Smooth muscle cell (in vitro differentiated cells): ENCODE measurements at regions not wholly inside any gene's neighbourhood (a gene's known extent, or its start where the extent isn't known, plus 50 kb on each side); places are given as distances from the start of the nearest gene placed in this dataset. TPM values are rescaled to one million over a fixed set of nuclear protein-coding genes. Genes with fewer than 3 reads are reported as not detected.
"Not testable (repeated sequence)": the region's sequence is repeated elsewhere in the genome, so short reads cannot be mapped to it uniquely, and the experiment has no call there.

Source experiments
- DNase-seq: peaks from one replicate; lab custom pipeline; 2025; ENCODE audit not compliant: unreplicated experiment; lab: John Stamatoyannopoulos, UW
- H2AFZ ChIP-seq: fragments of 200-600 bp; sonication (generic); 2 replicates; pipeline ENCODE4 v1.6.0; 2016; ENCODE audit warnings: antibody characterized with exemption, low read depth, mild to moderate bottlenecking
- H3F3A ChIP-seq: fragments of 200-600 bp; sonication (generic); 2 replicates; pipeline ENCODE4 v1.6.0; 2017; ENCODE audit warnings: antibody characterized with exemption, low read depth
- H3K27ac ChIP-seq: fragments of 200-600 bp; sonication (generic); 2 replicates; pipeline ENCODE4 v1.5.1; 2016; ENCODE audit warnings: low read depth, mild to moderate bottlenecking
- H3K27me3 ChIP-seq: fragments of 200-600 bp; sonication (generic); 2 replicates; pipeline ENCODE4 v1.6.1; 2016; ENCODE audit warnings: low read depth, mild to moderate bottlenecking
- H3K36me3 ChIP-seq: fragments of 200-600 bp; sonication (generic); 2 replicates; pipeline ENCODE4 v1.5.1; 2016; ENCODE audit warnings: low read depth
- H3K4me1 ChIP-seq: fragments of 200-600 bp; sonication (generic); 2 replicates; pipeline ENCODE4 v1.5.1; 2016; ENCODE audit warnings: low read depth
- H3K4me2 ChIP-seq: fragments of 200-600 bp; sonication (generic); 2 replicates; pipeline ENCODE4 v1.6.0; 2016; ENCODE audit warnings: mild to moderate bottlenecking
- H3K4me3 ChIP-seq: fragments of 200-600 bp; sonication (generic); 2 replicates; pipeline ENCODE4 v1.5.1; 2016; ENCODE audit warnings: mild to moderate bottlenecking
- H3K79me2 ChIP-seq: fragments of 200-600 bp; sonication (generic); 2 replicates; pipeline ENCODE4 v1.6.0; 2016; ENCODE audit warnings: low read depth, mild to moderate bottlenecking
- H3K9ac ChIP-seq: fragments of 200-600 bp; sonication (generic); 2 replicates; pipeline ENCODE4 v1.6.0; 2016; ENCODE audit warnings: low read depth
- H3K9me3 ChIP-seq: fragments of 200-600 bp; sonication (generic); replicated peaks from 2 replicates; pipeline ENCODE4 v1.5.1; 2016; ENCODE audit warnings: low read depth
- H4K20me1 ChIP-seq: fragments of 200-600 bp; sonication (generic); 2 replicates; pipeline ENCODE4 v1.6.0; 2016; ENCODE audit warnings: low read depth
- CTCF ChIP-seq: fragments of 200-600 bp; sonication (generic); IDR thresholded peaks from 2 replicates; pipeline ENCODE4 v1.5.1; 2017; ENCODE audit warnings: borderline replicate concordance, mild to moderate bottlenecking, antibody characterized with exemption; ENCODE audit not compliant: insufficient read depth, poor library complexity, severe bottlenecking
- WGBS: methylation state at CpG from one replicate; pipeline ENCODE4 v1.1.7; 2016; ENCODE audit warnings: low lambda C conversion rate; 5-methylcytosine and 5-hydroxymethylcytosine counted together
- small RNA-seq: library from RNA; depleted of rRNA; stranded (forward); fragments of <200 nt; gene quantifications from one replicate; pipeline ENCODE3, GENCODE V24; 2014

- Histone ChIP-seq H4K20me1 (no peaks in the 10 kb centered on the region), H3K4me2 (peak overlapping the region; percentile 63), H3K36me3 (no peaks in the 10 kb centered on the region), H3K9ac (no peak overlapping the region), H3K27ac (peak overlapping the region; percentile 10), H2AFZ (no peak overlapping the region), H3K4me3 (no peak overlapping the region), H3K79me2 (peaks cover 4% of the 10 kb centered on the region), H3F3A (peaks cover 31% of the 10 kb centered on the region), H3K9me3 (no peaks in the 10 kb centered on the region), H3K4me1 (no peaks in the 10 kb centered on the region), H3K27me3 (no peaks in the 10 kb centered on the region)
- WGBS: 25% methylated on average over 9 of the region's 9 CpGs
- TF ChIP-seq CTCF: peak; percentile 98
- DNase-seq: no peak
These were observed 50.6 kb upstream of the ITGB1 start for GRCh38 chr10:33008499-33009243.

GRCh38 chr10:33007731-33008381, 49.8 kb upstream of the ITGB1 start:
- not testable (repeated sequence) for H3K9me3 ChIP-seq, H3K9ac ChIP-seq, DNase-seq, H4K20me1 ChIP-seq, H3K27ac ChIP-seq, H3K4me1 ChIP-seq, H3K4me2 ChIP-seq, H3K4me3 ChIP-seq, H2AFZ ChIP-seq, H3K27me3 ChIP-seq, H3K36me3 ChIP-seq
- peaks cover 31% of the 10 kb centered on the region for H3F3A ChIP-seq
- H3K79me2 ChIP-seq: peaks cover 11% of the 10 kb centered on the region
- 93% methylated on average over 9 of the region's 9 CpGs for WGBS

Small RNA genes lying in the stretch of these regions (small RNA-seq; reads per million reads assigned to genes)
- not detected for gene AL365203.1
- not detected for gene MTND4LP11
- not detected for gene RN7SL847P
